ENCODE measurements at regions not wholly inside any gene's neighbourhood (a gene's known extent, or its start where the extent isn't known, plus 50 kb on each side); places are given as distances from the start of the nearest gene placed in this dataset.

GRCh38 chr7:29723599-29723998, 82.7 kb upstream of the WIPF3 start:
- TF ChIP-seq CTCF (IDR thresholded peaks at IDR 0.05; ENCODE audit: low read depth, low read length) (no peak), POLR2A (IDR thresholded peaks at IDR 0.05; ENCODE audit: extremely low read depth, insufficient read length) (no peak), MAX (IDR thresholded peaks at IDR 0.05; ENCODE audit: low read depth, low read length) (no peak)
